Uterus (tissue), 2 donors: ENCODE measurements at regions not wholly inside any gene's neighbourhood (a gene's known extent, or its start where the extent isn't known, plus 50 kb on each side); places are given as distances from the start of the nearest gene placed in this dataset.

Experiments
- CTCF ChIP-seq, 4 experiments: fragments of 200-600 bp in 2 of 4; fragments of 450-650 bp in 2 of 4; sonication (generic) in 2 of 4; IDR thresholded peaks; one replicate each; pipeline ENCODE4 v1.5.1; 2016 to 2019; ENCODE audit warnings: antibody characterized with exemption in 4 of 4, mild to moderate bottlenecking in 2 of 4, moderate library complexity in 1 of 4
- POLR2A ChIP-seq, 2 donors: fragments of 450-650 bp; IDR thresholded peaks; one replicate each; pipeline ENCODE4 v1.6.1; 2016; ENCODE audit warnings: antibody characterized with exemption in 2 of 2, mild to moderate bottlenecking in 1 of 2, moderate library complexity in 1 of 2

- TF ChIP-seq CTCF (IDR thresholded peaks at IDR 0.05) (no peak), POLR2A (IDR thresholded peaks at IDR 0.05) (no peak)
These were observed 213.9 kb upstream of the USP25 start for GRCh38 chr21:15515908-15516307.
